ENCODE measurements at regions not wholly inside any gene's neighbourhood (a gene's known extent, or its start where the extent isn't known, plus 50 kb on each side); places are given as distances from the start of the nearest gene placed in this dataset.

- Histone ChIP-seq H2BK5ac (ENCODE audit: low read depth, low read length) (no peak overlapping the region), H3K18ac (ENCODE audit: extremely low read depth, low read length) (no peak overlapping the region), H3K14ac (ENCODE audit: insufficient read length) (no peak overlapping the region), H2BK12ac (ENCODE audit: low read depth, low read length) (no peak overlapping the region), H3K27me3 (replicated peaks in 1 of 4; ENCODE audit: control insufficient read depth in 3 of 4, extremely low read depth in 1 of 4, insufficient read depth in 3 of 4, low read length in 3 of 4) (no peaks in the 10 kb centered on the region), H2BK15ac (ENCODE audit: low read length) (no peak overlapping the region), H3K4me2 (ENCODE audit: insufficient read depth in 1 of 2, low read depth in 2 of 2, low read length in 2 of 2) (no peak overlapping the region), H4K8ac (ENCODE audit: extremely low read depth, insufficient read depth, low read length) (no peak overlapping the region), H3K4ac (replicated peaks; ENCODE audit: insufficient read length, low read depth, low read length) (no peak overlapping the region), H3K4me1 (replicated peaks in 1 of 4; ENCODE audit: control insufficient read depth in 3 of 4, insufficient read depth in 4 of 4, low read length in 3 of 4) (peaks cover 0 to 11% (median 2%) of the 10 kb centered on the region in 4 experiments; a peak in 3 of 7 replicates), H3K4me3 (ENCODE audit: extremely low read depth in 1 of 4, insufficient read depth in 2 of 4, low read depth in 3 of 4, low read length in 4 of 4) (no peak overlapping the region), H4K91ac (replicated peaks; ENCODE audit: insufficient read length, low read length) (no peak overlapping the region), H3K36me3 (ENCODE audit: control insufficient read depth in 2 of 4, insufficient read depth in 4 of 4, low read length in 3 of 4) (no peaks in the 10 kb centered on the region), H4K5ac (ENCODE audit: insufficient read length, low read depth, low read length) (no peak overlapping the region), H3K27ac (ENCODE audit: low read depth, low read length) (no peak overlapping the region), H3K9ac (replicated peaks in 1 of 4; ENCODE audit: extremely low read depth in 1 of 4, low read depth in 3 of 4, low read length in 3 of 4) (no peak overlapping the region), H3K23ac (ENCODE audit: insufficient read length) (no peak overlapping the region), H4K20me1 (replicated peaks in 1 of 2; ENCODE audit: control insufficient read depth in 1 of 2, insufficient read depth in 2 of 2, low read length in 2 of 2) (no peaks in the 10 kb centered on the region), H3K23me2 (ENCODE audit: low read depth, low read length) (no peaks in the 10 kb centered on the region), H3K56ac (replicated peaks; ENCODE audit: insufficient read length, low read depth, low read length) (no peak overlapping the region), H3K79me1 (ENCODE audit: low read depth, low read length) (no peaks in the 10 kb centered on the region), H3K9me3 (ENCODE audit: insufficient read depth in 2 of 2, low read depth in 1 of 2, low read length in 1 of 2) (no peaks in the 10 kb centered on the region), H3K79me2 (ENCODE audit: control insufficient read depth in 1 of 2, insufficient read depth in 2 of 2, low read length in 2 of 2) (no peaks in the 10 kb centered on the region), H2BK20ac (ENCODE audit: low read length) (no peak overlapping the region), H2AFZ (ENCODE audit: low read length) (no peak overlapping the region), H2AK5ac (ENCODE audit: low read depth, low read length) (no peak overlapping the region), H2BK120ac (replicated peaks; ENCODE audit: low read depth, low read length) (no peak overlapping the region)
- DNase-seq (ENCODE audit: low read depth in 1 of 2, low spot score in 2 of 2) (no peak), FAIRE-seq (no peak)
- 87% methylated on average over 3 of the region's 3 CpGs; no CpG with 5 or more reads in 1 of the 2 experiments for WGBS, 2 experiments (ENCODE audit: extremely low coverage in 1 of 2, insufficient coverage in 1 of 2, insufficient read length in 1 of 2, insufficient replicate concordance in 2 of 2, low coverage in 1 of 2, low lambda C conversion rate in 2 of 2, missing lambda C conversion rate in 1 of 2)
- CTCF ChIA-PET (ENCODE audit: partially characterized antibody), result interaction anchor here (1.1 kb wide), 1 partner anchor 36 kb away, joined by 3 read pairs; no protein-coding TSS in a partner anchor
- POLR2A ChIA-PET (ENCODE audit: partially characterized antibody), result no interaction called here
- TF ChIP-seq HDAC6 (IDR thresholded peaks at IDR 0.05; ENCODE audit: low read depth, low read length), result no peak
- TF ChIP-seq BRCA1 (IDR thresholded peaks at IDR 0.05; ENCODE audit: low read depth, low read length), result no peak
- no peak for TF ChIP-seq CTCF (IDR thresholded peaks at IDR 0.05; ENCODE audit: control extremely low read depth in 1 of 3, insufficient read depth in 1 of 3, low read depth in 1 of 3, low read length in 3 of 3)
- no peak for TF ChIP-seq EGR1 (IDR thresholded peaks at IDR 0.05; ENCODE audit: borderline replicate concordance, low read depth, low read length)
- no peak for TF ChIP-seq FOSL1 (IDR thresholded peaks at IDR 0.05; ENCODE audit: insufficient read depth, low read depth, low read length)
Observed at GRCh38 chr15:47410247-47410646, 307.1 kb upstream of the SEMA6D start.

All from H1 (cell line).